ENCODE measurements at regions not wholly inside any gene's neighbourhood (a gene's known extent, or its start where the extent isn't known, plus 50 kb on each side); places are given as distances from the start of the nearest gene placed in this dataset.

- TF ChIP-seq, protein P1, sequence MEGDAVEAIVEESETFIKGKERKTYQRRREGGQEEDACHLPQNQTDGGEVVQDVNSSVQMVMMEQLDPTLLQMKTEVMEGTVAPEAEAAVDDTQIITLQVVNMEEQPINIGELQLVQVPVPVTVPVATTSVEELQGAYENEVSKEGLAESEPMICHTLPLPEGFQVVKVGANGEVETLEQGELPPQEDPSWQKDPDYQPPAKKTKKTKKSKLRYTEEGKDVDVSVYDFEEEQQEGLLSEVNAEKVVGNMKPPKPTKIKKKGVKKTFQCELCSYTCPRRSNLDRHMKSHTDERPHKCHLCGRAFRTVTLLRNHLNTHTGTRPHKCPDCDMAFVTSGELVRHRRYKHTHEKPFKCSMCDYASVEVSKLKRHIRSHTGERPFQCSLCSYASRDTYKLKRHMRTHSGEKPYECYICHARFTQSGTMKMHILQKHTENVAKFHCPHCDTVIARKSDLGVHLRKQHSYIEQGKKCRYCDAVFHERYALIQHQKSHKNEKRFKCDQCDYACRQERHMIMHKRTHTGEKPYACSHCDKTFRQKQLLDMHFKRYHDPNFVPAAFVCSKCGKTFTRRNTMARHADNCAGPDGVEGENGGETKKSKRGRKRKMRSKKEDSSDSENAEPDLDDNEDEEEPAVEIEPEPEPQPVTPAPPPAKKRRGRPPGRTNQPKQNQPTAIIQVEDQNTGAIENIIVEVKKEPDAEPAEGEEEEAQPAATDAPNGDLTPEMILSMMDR (IDR thresholded peaks at IDR 0.05; ENCODE audit: low read depth, low read length), result no peak
- no peaks in the 10 kb centered on the region for H3K9me3 ChIP-seq
- no peaks in the 10 kb centered on the region for H3K27me3 ChIP-seq
- H3K36me3 ChIP-seq, result no peaks in the 10 kb centered on the region
- H3K4me1 ChIP-seq, result 0 out of 2 replicates have a peak, but pooled peaks cover 6% of the 10 kb centered on the region
- no peak overlapping the region for H3K4me3 ChIP-seq (ENCODE audit: low read depth, low read length)
- peak; percentile 67 for DNase-seq
These were observed 655.0 kb downstream of the QKI start for GRCh38 chr6:164069350-164069990.

GRCh38 chr6:164068527-164068926, 654.0 kb downstream of the QKI start:
- H3K4me1 ChIP-seq, result 0 out of 2 replicates have a peak, but pooled peaks cover 6% of the 10 kb centered on the region
- H3K9me3 ChIP-seq, result no peaks in the 10 kb centered on the region
- no peak for DNase-seq
- no peak overlapping the region for H3K4me3 ChIP-seq (ENCODE audit: low read depth, low read length)
- H3K36me3 ChIP-seq, result no peaks in the 10 kb centered on the region
- TF ChIP-seq, protein P1 (IDR thresholded peaks at IDR 0.05; ENCODE audit: low read depth, low read length), result no peak
- no peaks in the 10 kb centered on the region for H3K27me3 ChIP-seq

- Histone ChIP-seq H3K27me3 (no peaks in the 10 kb centered on the region), H3K4me3 (ENCODE audit: low read depth, low read length) (no peak overlapping the region), H3K9me3 (no peaks in the 10 kb centered on the region), H3K36me3 (no peaks in the 10 kb centered on the region), H3K4me1 (no peaks in the 10 kb centered on the region)
- DNase-seq, result no peak
- TF ChIP-seq, protein P1 (IDR thresholded peaks at IDR 0.05; ENCODE audit: low read depth, low read length), result no peak
These were observed 652.2 kb downstream of the QKI start for GRCh38 chr6:164066766-164067165.

DNA sequence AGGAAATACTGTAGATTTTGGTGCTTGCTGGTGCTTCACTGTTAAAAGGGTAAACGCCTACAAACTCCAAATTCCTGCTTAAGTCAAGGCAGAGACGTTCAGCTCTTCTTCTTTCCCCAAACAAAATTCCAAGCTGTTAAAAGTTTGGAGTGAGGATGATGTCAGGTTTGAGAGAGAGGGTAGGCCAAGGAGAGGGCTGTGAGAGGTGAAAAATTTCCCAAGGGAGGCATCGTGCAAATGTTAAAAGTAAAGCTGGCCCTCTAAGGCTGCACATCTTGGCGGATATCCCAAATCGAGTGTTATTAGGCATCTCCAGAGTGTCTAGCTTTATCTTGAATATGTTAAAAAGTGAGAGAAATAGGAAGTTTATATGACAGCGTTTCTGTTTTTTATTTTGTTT, 651.8 kb downstream of the QKI start:
- H3K9me3 ChIP-seq, result no peaks in the 10 kb centered on the region
- H3K36me3 ChIP-seq, result no peaks in the 10 kb centered on the region
- H3K27me3 ChIP-seq, result no peaks in the 10 kb centered on the region
- H3K4me1 ChIP-seq, result no peaks in the 10 kb centered on the region
- TF ChIP-seq, protein P1 (IDR thresholded peaks at IDR 0.05; ENCODE audit: low read depth, low read length), result no peak
- DNase-seq, result no peak
- H3K4me3 ChIP-seq (ENCODE audit: low read depth, low read length), result no peak overlapping the region

- Histone ChIP-seq H3K36me3 (no peaks in the 10 kb centered on the region), H3K4me1 (peaks cover 4% of the 10 kb centered on the region; the same call in 1 of the 2 replicates), H3K9me3 (no peaks in the 10 kb centered on the region), H3K27me3 (no peaks in the 10 kb centered on the region), H3K4me3 (ENCODE audit: low read depth, low read length) (no peak overlapping the region)
- TF ChIP-seq, protein P1 (IDR thresholded peaks at IDR 0.05; ENCODE audit: low read depth, low read length), result no peak
- DNase-seq, result no peak
These were observed 648.8 kb downstream of the QKI start for GRCh38 chr6:164063346-164063745.

- no peak overlapping the region for H3K4me3 ChIP-seq (ENCODE audit: low read depth, low read length)
- no peaks in the 10 kb centered on the region for H3K27me3 ChIP-seq
- DNase-seq, result no peak
- no peaks in the 10 kb centered on the region for H3K36me3 ChIP-seq
- no peaks in the 10 kb centered on the region for H3K9me3 ChIP-seq
- TF ChIP-seq, protein P1 (IDR thresholded peaks at IDR 0.05; ENCODE audit: low read depth, low read length), result no peak
- H3K4me1 ChIP-seq, result peaks cover 4% of the 10 kb centered on the region; the same call in 1 of the 2 replicates
These were observed 648.4 kb downstream of the QKI start for GRCh38 chr6:164062872-164063271.
